ENCODE measurements at regions not wholly inside any gene's neighbourhood (a gene's known extent, or its start where the extent isn't known, plus 50 kb on each side); places are given as distances from the start of the nearest gene placed in this dataset.

DNA sequence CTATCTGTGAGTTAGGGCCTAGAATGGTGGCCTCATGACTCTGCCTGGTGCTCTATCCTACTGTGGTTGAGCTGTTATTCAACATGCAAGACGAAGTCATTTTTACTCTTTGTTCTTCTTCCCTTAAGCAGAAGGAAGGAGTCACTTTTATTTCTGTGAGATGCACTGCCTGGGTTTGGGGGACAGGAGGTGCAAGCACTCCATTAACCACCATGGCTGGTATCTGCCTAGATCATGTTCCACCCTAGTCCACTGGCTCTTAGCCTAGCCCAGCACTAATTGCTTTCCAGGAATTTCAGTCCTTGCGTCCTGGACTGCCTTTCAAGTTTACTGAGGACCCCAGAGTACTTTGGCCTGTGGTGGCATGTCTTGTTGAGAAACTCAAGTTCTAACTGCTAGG is 1182.7 kb downstream of the FSTL5 start:
- Histone ChIP-seq H3K9me2 (ENCODE audit: insufficient read depth) (no peaks in the 10 kb centered on the region), H2AFZ (ENCODE audit: low read depth, low read length, poor library complexity, severe bottlenecking) (no peak overlapping the region), H3K27ac (ENCODE audit: low read depth, low read length) (no peak overlapping the region), H3K36me3 (ENCODE audit: control insufficient read depth in 1 of 2, insufficient read depth in 2 of 2, low read length in 2 of 2) (no peaks in the 10 kb centered on the region), H3K4me1 (ENCODE audit: control insufficient read depth in 1 of 2, insufficient read depth in 2 of 2, low read length in 2 of 2) (no peaks in the 10 kb centered on the region), H3K4me2 (ENCODE audit: low read length) (no peak overlapping the region), H3K9me3 (ENCODE audit: control insufficient read depth in 1 of 2, insufficient read depth in 1 of 2, low read depth in 1 of 2, low read length in 2 of 2) (no peaks in the 10 kb centered on the region), H4K20me1 (ENCODE audit: insufficient read depth) (no peaks in the 10 kb centered on the region), H3K9ac (ENCODE audit: low read length) (no peak overlapping the region), H3K27me3 (ENCODE audit: insufficient read depth, low read length) (no peaks in the 10 kb centered on the region), H3K4me3 (replicated peaks in 1 of 2; ENCODE audit: low read depth in 1 of 2, low read length in 2 of 2) (no peak overlapping the region), H3K79me2 (ENCODE audit: insufficient read depth, low read length) (no peaks in the 10 kb centered on the region)
- TF ChIP-seq RAD21 (IDR thresholded peaks at IDR 0.05; ENCODE audit: low read depth) = 0 out of 2 replicates have a peak, but pooled peaks have one; percentile 2
- TF ChIP-seq ZNF274 (IDR thresholded peaks at IDR 0.05; ENCODE audit: low read depth, low read length) = no peak
- intact Hi-C loops (cut with micrococcal nuclease) = no loop called here
- ChIA-PET POLR2A (no interaction called here), RAD21 (ENCODE audit: low non-redundant PET in 1 of 2, low total read pairs in 2 of 2, uncharacterized antibody in 2 of 2, unreplicated experiment in 2 of 2) (no interaction called here), CTCF (no interaction called here)
- ATAC-seq (no peak), DNase-seq (ENCODE audit: low read depth, low spot score) (no peak)
- no TSS peak for BruUV-seq (replicated peaks)

DNA sequence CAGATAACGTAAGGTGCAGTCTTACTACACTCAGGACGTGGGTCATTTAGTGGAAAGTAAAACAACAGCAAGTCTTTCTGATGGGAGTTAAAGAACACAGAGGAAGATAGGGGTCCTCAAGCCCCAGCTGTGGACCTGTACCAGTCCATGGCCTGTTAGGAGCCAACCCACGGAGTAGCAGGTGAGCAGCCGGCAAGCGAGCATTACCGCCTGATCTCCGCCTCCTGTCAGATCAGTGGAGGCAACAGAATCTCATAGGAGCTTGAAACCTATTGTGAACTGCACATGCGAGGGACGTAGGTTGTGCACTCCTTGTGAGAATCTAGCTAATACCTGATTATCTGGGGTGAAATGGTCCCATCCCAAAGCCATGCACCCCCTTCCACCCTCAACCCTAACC is 1180.8 kb downstream of the FSTL5 start:
- no peak for DNase-seq (ENCODE audit: low read depth, low spot score)
- Histone ChIP-seq H3K27ac (ENCODE audit: low read depth, low read length) (no peak overlapping the region), H3K4me1 (ENCODE audit: control insufficient read depth in 1 of 2, insufficient read depth in 2 of 2, low read length in 2 of 2) (no peaks in the 10 kb centered on the region), H3K9me3 (ENCODE audit: control insufficient read depth in 1 of 2, insufficient read depth in 1 of 2, low read depth in 1 of 2, low read length in 2 of 2) (no peaks in the 10 kb centered on the region), H3K79me2 (ENCODE audit: insufficient read depth, low read length) (no peaks in the 10 kb centered on the region), H2AFZ (ENCODE audit: low read depth, low read length, poor library complexity, severe bottlenecking) (no peak overlapping the region), H3K9me2 (ENCODE audit: insufficient read depth) (no peaks in the 10 kb centered on the region), H3K9ac (ENCODE audit: low read length) (no peak overlapping the region), H3K4me2 (ENCODE audit: low read length) (no peak overlapping the region), H3K27me3 (ENCODE audit: insufficient read depth, low read length) (no peaks in the 10 kb centered on the region), H4K20me1 (ENCODE audit: insufficient read depth) (no peaks in the 10 kb centered on the region), H3K36me3 (ENCODE audit: control insufficient read depth in 1 of 2, insufficient read depth in 2 of 2, low read length in 2 of 2) (no peaks in the 10 kb centered on the region), H3K4me3 (replicated peaks in 1 of 2; ENCODE audit: low read depth in 1 of 2, low read length in 2 of 2) (no peak overlapping the region)
- ChIA-PET POLR2A (no interaction called here), CTCF (no interaction called here), RAD21 (ENCODE audit: low non-redundant PET in 1 of 2, low total read pairs in 2 of 2, uncharacterized antibody in 2 of 2, unreplicated experiment in 2 of 2) (no interaction called here)
- no peak for ATAC-seq
- no TSS peak for BruUV-seq (replicated peaks)
- intact Hi-C loops (cut with micrococcal nuclease) = no loop called here
- TF ChIP-seq EGR1 (IDR thresholded peaks at IDR 0.05; ENCODE audit: low read depth) = no peak
- TF ChIP-seq FOSL1 (IDR thresholded peaks at IDR 0.05; ENCODE audit: low read depth) = no peak
- no peak for TF ChIP-seq CBX3 (IDR thresholded peaks at IDR 0.05; ENCODE audit: low read depth)
- TF ChIP-seq ZFX (IDR thresholded peaks at IDR 0.05) = no peak

Measured in HCT116 (cell line).